ENCODE measurements at regions not wholly inside any gene's neighbourhood (a gene's known extent, or its start where the extent isn't known, plus 50 kb on each side); places are given as distances from the start of the nearest gene placed in this dataset.

GRCh38 chr19:31104451-31104850 is 244.8 kb downstream of the TSHZ3 start:
- no peak overlapping the region for H3K27ac ChIP-seq (ENCODE audit: low read depth, low read length)
- H3K27me3 ChIP-seq (ENCODE audit: insufficient read depth, low read length): no peaks in the 10 kb centered on the region
- H3K9ac ChIP-seq (ENCODE audit: low read depth, low read length): no peak overlapping the region
- H3K36me3 ChIP-seq (ENCODE audit: insufficient read depth, low read length): no peaks in the 10 kb centered on the region
- H3K4me3 ChIP-seq (ENCODE audit: low read length): no peak overlapping the region
- WGBS: 86% methylated on average over 9 of the region's 10 CpGs
- peaks cover 32% of the 10 kb centered on the region for H3K4me1 ChIP-seq (ENCODE audit: insufficient read depth, low read length)
- H3K9me3 ChIP-seq (ENCODE audit: insufficient read depth, low read depth, low read length): no peaks in the 10 kb centered on the region

- H3K9ac ChIP-seq (ENCODE audit: low read depth, low read length): no peak overlapping the region
- H3K9me3 ChIP-seq (ENCODE audit: insufficient read depth, low read depth, low read length): no peaks in the 10 kb centered on the region
- no peaks in the 10 kb centered on the region for H3K27me3 ChIP-seq (ENCODE audit: insufficient read depth, low read length)
- no peaks in the 10 kb centered on the region for H3K36me3 ChIP-seq (ENCODE audit: insufficient read depth, low read length)
- no peak overlapping the region for H3K4me3 ChIP-seq (ENCODE audit: low read length)
- peaks cover 32% of the 10 kb centered on the region for H3K4me1 ChIP-seq (ENCODE audit: insufficient read depth, low read length)
- H3K27ac ChIP-seq (ENCODE audit: low read depth, low read length): no peak overlapping the region
- 95% methylated on average over 3 of the region's 3 CpGs for WGBS
These were observed 246.0 kb downstream of the TSHZ3 start for GRCh38 chr19:31103228-31103627.

GRCh38 chr19:31102674-31103073 is 246.6 kb downstream of the TSHZ3 start:
- no peaks in the 10 kb centered on the region for H3K9me3 ChIP-seq (ENCODE audit: insufficient read depth, low read depth, low read length)
- H3K27ac ChIP-seq (ENCODE audit: low read depth, low read length): no peak overlapping the region
- no peaks in the 10 kb centered on the region for H3K36me3 ChIP-seq (ENCODE audit: insufficient read depth, low read length)
- no peak overlapping the region for H3K9ac ChIP-seq (ENCODE audit: low read depth, low read length)
- no peaks in the 10 kb centered on the region for H3K27me3 ChIP-seq (ENCODE audit: insufficient read depth, low read length)
- no peak overlapping the region for H3K4me3 ChIP-seq (ENCODE audit: low read length)
- WGBS: 77% methylated on average over 2 of the region's 2 CpGs
- H3K4me1 ChIP-seq (ENCODE audit: insufficient read depth, low read length): peaks cover 32% of the 10 kb centered on the region

GRCh38 chr19:31100981-31101380 is 248.3 kb downstream of the TSHZ3 start:
- no peak overlapping the region for H3K27ac ChIP-seq (ENCODE audit: low read depth, low read length)
- no peaks in the 10 kb centered on the region for H3K9me3 ChIP-seq (ENCODE audit: insufficient read depth, low read depth, low read length)
- no peak overlapping the region for H3K9ac ChIP-seq (ENCODE audit: low read depth, low read length)
- H3K36me3 ChIP-seq (ENCODE audit: insufficient read depth, low read length): no peaks in the 10 kb centered on the region
- 91% methylated on average over 7 of the region's 7 CpGs for WGBS
- H3K4me3 ChIP-seq (ENCODE audit: low read length): no peak overlapping the region
- no peaks in the 10 kb centered on the region for H3K27me3 ChIP-seq (ENCODE audit: insufficient read depth, low read length)
- H3K4me1 ChIP-seq (ENCODE audit: insufficient read depth, low read length): peaks cover 28% of the 10 kb centered on the region

GRCh38 chr19:31100206-31100590 is 249.0 kb downstream of the TSHZ3 start:
- Histone ChIP-seq H3K9ac (ENCODE audit: low read depth, low read length) (no peak overlapping the region), H3K4me1 (ENCODE audit: insufficient read depth, low read length) (peaks cover 20% of the 10 kb centered on the region), H3K4me3 (ENCODE audit: low read length) (no peak overlapping the region), H3K9me3 (ENCODE audit: insufficient read depth, low read depth, low read length) (no peaks in the 10 kb centered on the region), H3K27me3 (ENCODE audit: insufficient read depth, low read length) (no peaks in the 10 kb centered on the region), H3K27ac (ENCODE audit: low read depth, low read length) (no peak overlapping the region), H3K36me3 (ENCODE audit: insufficient read depth, low read length) (no peaks in the 10 kb centered on the region)
- 92% methylated on average over 3 of the region's 3 CpGs for WGBS

- Histone ChIP-seq H3K27ac (ENCODE audit: low read depth, low read length) (no peak overlapping the region), H3K36me3 (ENCODE audit: insufficient read depth, low read length) (no peaks in the 10 kb centered on the region), H3K9me3 (ENCODE audit: insufficient read depth, low read depth, low read length) (no peaks in the 10 kb centered on the region), H3K9ac (ENCODE audit: low read depth, low read length) (no peak overlapping the region), H3K27me3 (ENCODE audit: insufficient read depth, low read length) (no peaks in the 10 kb centered on the region), H3K4me3 (ENCODE audit: low read length) (no peak overlapping the region), H3K4me1 (ENCODE audit: insufficient read depth, low read length) (peaks cover 20% of the 10 kb centered on the region)
- 78% methylated on average over 4 of the region's 4 CpGs for WGBS
These were observed 249.6 kb downstream of the TSHZ3 start for GRCh38 chr19:31099515-31100205.

GRCh38 chr19:31098836-31099235 is 250.4 kb downstream of the TSHZ3 start:
- Histone ChIP-seq H3K4me1 (ENCODE audit: insufficient read depth, low read length) (peaks cover 20% of the 10 kb centered on the region), H3K9me3 (ENCODE audit: insufficient read depth, low read depth, low read length) (no peaks in the 10 kb centered on the region), H3K27ac (ENCODE audit: low read depth, low read length) (no peak overlapping the region), H3K4me3 (ENCODE audit: low read length) (no peak overlapping the region), H3K27me3 (ENCODE audit: insufficient read depth, low read length) (no peaks in the 10 kb centered on the region), H3K36me3 (ENCODE audit: insufficient read depth, low read length) (no peaks in the 10 kb centered on the region), H3K9ac (ENCODE audit: low read depth, low read length) (no peak overlapping the region)
- 87% methylated on average over 2 of the region's 2 CpGs for WGBS

- Histone ChIP-seq H3K4me1 (ENCODE audit: insufficient read depth, low read length) (peaks cover 17% of the 10 kb centered on the region), H3K36me3 (ENCODE audit: insufficient read depth, low read length) (no peaks in the 10 kb centered on the region), H3K4me3 (ENCODE audit: low read length) (no peak overlapping the region), H3K9me3 (ENCODE audit: insufficient read depth, low read depth, low read length) (no peaks in the 10 kb centered on the region), H3K27ac (ENCODE audit: low read depth, low read length) (no peak overlapping the region), H3K27me3 (ENCODE audit: insufficient read depth, low read length) (no peaks in the 10 kb centered on the region), H3K9ac (ENCODE audit: low read depth, low read length) (no peak overlapping the region)
- 92% methylated on average over 11 of the region's 11 CpGs for WGBS
These were observed 252.2 kb downstream of the TSHZ3 start for GRCh38 chr19:31096935-31097545.

- WGBS: 94% methylated on average over 22 of the region's 22 CpGs
- H3K27ac ChIP-seq (ENCODE audit: low read depth, low read length): no peak overlapping the region
- no peaks in the 10 kb centered on the region for H3K27me3 ChIP-seq (ENCODE audit: insufficient read depth, low read length)
- 0 out of 2 replicates have a peak, but pooled peaks cover 9% of the 10 kb centered on the region for H3K4me1 ChIP-seq (ENCODE audit: insufficient read depth, low read length)
- H3K9me3 ChIP-seq (ENCODE audit: insufficient read depth, low read depth, low read length): no peaks in the 10 kb centered on the region
- H3K4me3 ChIP-seq (ENCODE audit: low read length): no peak overlapping the region
- no peak overlapping the region for H3K9ac ChIP-seq (ENCODE audit: low read depth, low read length)
- H3K36me3 ChIP-seq (ENCODE audit: insufficient read depth, low read length): no peaks in the 10 kb centered on the region
These were observed 253.0 kb downstream of the TSHZ3 start for GRCh38 chr19:31096062-31096830.

- no peak overlapping the region for H3K27ac ChIP-seq (ENCODE audit: low read depth, low read length)
These were observed 254.0 kb downstream of the TSHZ3 start for GRCh38 chr19:31095100-31095804.

GRCh38 chr19:31092274-31092673 is 257.0 kb downstream of the TSHZ3 start:
- no peak overlapping the region for H3K9ac ChIP-seq (ENCODE audit: low read depth, low read length)
- H3K27ac ChIP-seq (ENCODE audit: low read depth, low read length): no peak overlapping the region
- H3K4me1 ChIP-seq (ENCODE audit: insufficient read depth, low read length): no peaks in the 10 kb centered on the region
- no peaks in the 10 kb centered on the region for H3K27me3 ChIP-seq (ENCODE audit: insufficient read depth, low read length)
- no peaks in the 10 kb centered on the region for H3K9me3 ChIP-seq (ENCODE audit: insufficient read depth, low read depth, low read length)
- H3K36me3 ChIP-seq (ENCODE audit: insufficient read depth, low read length): no peaks in the 10 kb centered on the region
- no peak overlapping the region for H3K4me3 ChIP-seq (ENCODE audit: low read length)
- WGBS: 94% methylated on average over 11 of the region's 11 CpGs

More at GRCh38 chr19:31095100-31095804, 254.0 kb downstream of the TSHZ3 start:
- 94% methylated on average over 6 of the region's 6 CpGs for WGBS
- H3K9ac ChIP-seq (ENCODE audit: low read depth, low read length): no peak overlapping the region
- H3K4me3 ChIP-seq (ENCODE audit: low read length): no peak overlapping the region
- 0 out of 2 replicates have a peak, but pooled peaks cover 6% of the 10 kb centered on the region for H3K4me1 ChIP-seq (ENCODE audit: insufficient read depth, low read length)
- H3K9me3 ChIP-seq (ENCODE audit: insufficient read depth, low read depth, low read length): no peaks in the 10 kb centered on the region
- H3K36me3 ChIP-seq (ENCODE audit: insufficient read depth, low read length): no peaks in the 10 kb centered on the region
- H3K27me3 ChIP-seq (ENCODE audit: insufficient read depth, low read length): no peaks in the 10 kb centered on the region
